IPS DF 6.9 (cell line): ENCODE measurements at regions not wholly inside any gene's neighbourhood (a gene's known extent, or its start where the extent isn't known, plus 50 kb on each side); places are given as distances from the start of the nearest gene placed in this dataset.

Experiments used
- DNase-seq: peaks from one replicate; pipeline ENCODE4 v3.0.0-alpha.2; 2013; ENCODE audit warnings: low read depth, low spot score
- H3K27ac ChIP-seq: one replicate; pipeline ENCODE4 v1.5.1; 2013; ENCODE audit warnings: low read length, control low read depth
- H3K27me3 ChIP-seq: 2 replicates; pipeline ENCODE4 v1.6.1; 2013; ENCODE audit warnings: mild to moderate bottlenecking, low read length; ENCODE audit not compliant: control insufficient read depth, insufficient read depth
- H3K36me3 ChIP-seq: 2 replicates; pipeline ENCODE4 v1.6.1; 2013; ENCODE audit warnings: low read length; ENCODE audit not compliant: control insufficient read depth, insufficient read depth
- H3K4me1 ChIP-seq: 2 replicates; pipeline ENCODE4 v1.6.1; 2013; ENCODE audit warnings: low read length; ENCODE audit not compliant: control insufficient read depth, insufficient read depth
- H3K4me3 ChIP-seq: 2 replicates; pipeline ENCODE4 v1.5.1; 2013; ENCODE audit warnings: mild to moderate bottlenecking, low read length
- H3K9me3 ChIP-seq: 2 replicates; pipeline ENCODE4 v1.6.1; 2013; ENCODE audit warnings: low read length, inconsistent platforms; ENCODE audit not compliant: control insufficient read depth, insufficient read depth
- WGBS: extraction: QIAGEN DNeasy Blood & Tissue Kit; methylation state at CpG from one replicate; pipeline ENCODE4 v1.1.7; 2013; ENCODE audit warnings: mixed read lengths, missing lambda C conversion rate; ENCODE audit not compliant: insufficient read length, insufficient coverage; 5-methylcytosine and 5-hydroxymethylcytosine counted together

GRCh38 chr7:153504288-153505075 lies 547.7 kb upstream of the DPP6 start:
- WGBS: no CpG with 5 or more reads among the region's 17 CpGs
- no peaks in the 10 kb centered on the region for H3K4me1 ChIP-seq

GRCh38 chr7:153507885-153508284 lies 544.3 kb upstream of the DPP6 start:
- no peaks in the 10 kb centered on the region for H3K36me3 ChIP-seq
- no peak overlapping the region for H3K27ac ChIP-seq
- DNase-seq: no peak
- no peak overlapping the region for H3K4me3 ChIP-seq
- H3K9me3 ChIP-seq: peaks cover 9% of the 10 kb centered on the region
- no CpG with 5 or more reads among the region's 4 CpGs for WGBS
- no peaks in the 10 kb centered on the region for H3K4me1 ChIP-seq
- no peaks in the 10 kb centered on the region; the same call in 1 of the 2 replicates for H3K27me3 ChIP-seq

More at GRCh38 chr7:153504288-153505075, 547.7 kb upstream of the DPP6 start:
- Histone ChIP-seq H3K27ac (no peak overlapping the region), H3K4me3 (no peak overlapping the region), H3K27me3 (no peaks in the 10 kb centered on the region; the same call in 1 of the 2 replicates), H3K36me3 (no peaks in the 10 kb centered on the region), H3K9me3 (peaks cover 7% of the 10 kb centered on the region)
- DNase-seq: no peak

- H3K27me3 ChIP-seq: no peaks in the 10 kb centered on the region
- no peak for DNase-seq
- WGBS: no CpG with 5 or more reads among the region's 3 CpGs
Observed at GRCh38 chr7:153509768-153510167, 542.4 kb upstream of the DPP6 start.

GRCh38 chr7:153510674-153511073 lies 541.5 kb upstream of the DPP6 start:
- Histone ChIP-seq H3K36me3 (no peaks in the 10 kb centered on the region), H3K27ac (no peak overlapping the region), H3K27me3 (no peaks in the 10 kb centered on the region), H3K4me1 (no peaks in the 10 kb centered on the region), H3K9me3 (peaks cover 13% of the 10 kb centered on the region), H3K4me3 (no peak overlapping the region)
- no peak for DNase-seq
- WGBS: no CpG with 5 or more reads among the region's 3 CpGs

More at GRCh38 chr7:153509768-153510167, 542.4 kb upstream of the DPP6 start:
- H3K36me3 ChIP-seq: no peaks in the 10 kb centered on the region
- H3K27ac ChIP-seq: no peak overlapping the region
- no peaks in the 10 kb centered on the region for H3K4me1 ChIP-seq
- H3K9me3 ChIP-seq: peaks cover 14% of the 10 kb centered on the region
- no peak overlapping the region for H3K4me3 ChIP-seq

- Histone ChIP-seq H3K4me3 (no peak overlapping the region), H3K36me3 (no peaks in the 10 kb centered on the region), H3K4me1 (no peaks in the 10 kb centered on the region), H3K27me3 (no peaks in the 10 kb centered on the region), H3K27ac (no peak overlapping the region), H3K9me3 (peaks cover 17% of the 10 kb centered on the region)
- WGBS: no CpG with 5 or more reads among the region's 5 CpGs
- no peak for DNase-seq
Observed at GRCh38 chr7:153514032-153514431, 538.2 kb upstream of the DPP6 start.

GRCh38 chr7:153515359-153515758 lies 536.8 kb upstream of the DPP6 start:
- Histone ChIP-seq H3K4me1 (no peaks in the 10 kb centered on the region), H3K36me3 (no peaks in the 10 kb centered on the region), H3K27ac (no peak overlapping the region), H3K27me3 (no peaks in the 10 kb centered on the region), H3K9me3 (peaks cover 19% of the 10 kb centered on the region), H3K4me3 (no peak overlapping the region)
- WGBS: no CpG with 5 or more reads among the region's 4 CpGs
- no peak for DNase-seq

GRCh38 chr7:153518201-153518984 lies 533.8 kb upstream of the DPP6 start:
- Histone ChIP-seq H3K9me3 (peaks cover 20% of the 10 kb centered on the region), H3K4me3 (no peak overlapping the region), H3K27ac (no peak overlapping the region), H3K27me3 (no peaks in the 10 kb centered on the region), H3K36me3 (no peaks in the 10 kb centered on the region), H3K4me1 (no peaks in the 10 kb centered on the region; the same call in 1 of the 2 replicates)
- no CpG with 5 or more reads among the region's 6 CpGs for WGBS
- no peak for DNase-seq

GRCh38 chr7:153521370-153521769 lies 530.8 kb upstream of the DPP6 start:
- Histone ChIP-seq H3K27me3 (no peaks in the 10 kb centered on the region), H3K27ac (no peak overlapping the region), H3K36me3 (no peaks in the 10 kb centered on the region), H3K4me1 (no peaks in the 10 kb centered on the region; the same call in 1 of the 2 replicates), H3K4me3 (no peak overlapping the region), H3K9me3 (peaks cover 24% of the 10 kb centered on the region)
- no CpG with 5 or more reads among the region's 5 CpGs for WGBS
- no peak for DNase-seq

GRCh38 chr7:153522261-153522660 lies 529.9 kb upstream of the DPP6 start:
- DNase-seq: no peak
- no peaks in the 10 kb centered on the region for H3K27me3 ChIP-seq
- no peaks in the 10 kb centered on the region for H3K36me3 ChIP-seq
- no peak overlapping the region for H3K4me3 ChIP-seq
- peaks cover 25% of the 10 kb centered on the region for H3K9me3 ChIP-seq
- no peak overlapping the region for H3K27ac ChIP-seq
- WGBS: no CpG with 5 or more reads among the region's 5 CpGs
- no peaks in the 10 kb centered on the region; the same call in 1 of the 2 replicates for H3K4me1 ChIP-seq

GRCh38 chr7:153523320-153524015 lies 528.7 kb upstream of the DPP6 start:
- Histone ChIP-seq H3K4me3 (no peak overlapping the region), H3K27me3 (no peaks in the 10 kb centered on the region), H3K4me1 (no peaks in the 10 kb centered on the region; the same call in 1 of the 2 replicates), H3K36me3 (no peaks in the 10 kb centered on the region), H3K9me3 (peaks cover 24% of the 10 kb centered on the region), H3K27ac (no peak overlapping the region)
- no peak for DNase-seq
- no CpG with 5 or more reads among the region's 16 CpGs for WGBS
